ENCODE measurements at regions not wholly inside any gene's neighbourhood (a gene's known extent, or its start where the extent isn't known, plus 50 kb on each side); places are given as distances from the start of the nearest gene placed in this dataset.

DNA sequence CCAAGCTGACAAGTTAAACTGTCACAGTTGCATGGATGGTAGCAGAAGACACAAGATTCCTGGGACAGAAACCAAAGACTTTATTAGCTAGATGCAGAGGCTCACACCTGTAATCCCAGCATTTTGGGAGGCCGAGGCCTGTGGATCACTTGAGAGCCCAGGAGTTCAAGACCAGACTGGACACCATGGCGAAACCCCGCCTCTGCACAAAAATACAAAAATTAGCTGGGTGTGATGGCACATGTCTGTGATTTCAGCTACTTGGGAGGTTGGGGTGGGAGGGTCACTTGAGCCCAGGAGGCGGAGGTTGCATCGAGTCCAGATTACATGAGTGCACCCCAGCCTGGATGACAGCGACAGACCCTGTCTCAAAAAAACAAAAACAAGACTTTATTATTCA, 346.6 kb downstream of the IRS2 start:
- no peak for DNase-seq (ENCODE audit: low read depth)

DNA sequence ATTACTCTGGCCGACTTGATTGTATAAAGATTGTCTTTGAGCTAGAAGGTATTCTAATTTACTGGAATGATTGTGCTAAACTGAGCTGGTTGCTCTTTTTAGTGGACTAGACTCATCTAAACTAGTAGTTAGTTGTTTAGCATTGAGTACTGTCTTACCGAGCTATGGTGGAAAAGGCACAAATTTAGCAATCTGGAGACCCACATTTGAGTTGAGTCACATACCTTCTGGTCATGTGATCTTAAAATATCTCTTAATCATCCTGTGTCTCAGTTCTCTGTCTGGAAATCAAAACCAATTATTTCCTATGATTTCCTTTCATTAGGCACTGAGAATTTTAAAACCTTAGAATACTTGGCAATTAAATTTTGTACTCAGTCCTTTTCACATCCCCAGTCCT, 349.5 kb downstream of the IRS2 start:
- no peak for DNase-seq (ENCODE audit: low read depth)

DNA sequence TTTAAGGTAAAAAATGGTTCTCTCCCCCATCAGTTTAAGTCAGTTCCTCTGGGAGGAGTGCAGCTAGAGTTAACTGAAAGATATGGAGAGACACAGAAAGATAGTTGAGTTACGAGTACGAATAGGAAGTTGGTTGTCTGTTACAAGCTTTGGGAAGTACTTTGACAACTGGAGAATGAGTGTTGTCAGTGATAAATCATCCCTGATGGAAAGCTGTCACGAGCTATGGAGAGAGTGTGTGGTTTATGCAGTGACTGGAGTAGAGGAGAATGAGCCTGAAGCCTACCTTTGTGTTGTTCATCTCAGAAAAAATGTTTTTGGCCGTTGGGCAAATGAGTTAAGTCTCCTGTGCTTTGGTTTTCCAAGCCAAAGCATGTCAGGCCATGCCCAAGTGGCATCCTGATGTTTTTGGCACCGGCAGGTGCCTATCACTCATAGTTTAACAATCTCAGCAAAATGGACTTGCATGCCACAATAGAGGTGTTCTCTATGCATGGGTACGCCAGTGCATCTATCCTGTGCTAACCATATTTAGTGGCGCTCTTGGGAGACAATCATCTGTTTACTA, 350.2 kb downstream of the IRS2 start:
- DNase-seq (ENCODE audit: low read depth): peak; percentile 15

DNA sequence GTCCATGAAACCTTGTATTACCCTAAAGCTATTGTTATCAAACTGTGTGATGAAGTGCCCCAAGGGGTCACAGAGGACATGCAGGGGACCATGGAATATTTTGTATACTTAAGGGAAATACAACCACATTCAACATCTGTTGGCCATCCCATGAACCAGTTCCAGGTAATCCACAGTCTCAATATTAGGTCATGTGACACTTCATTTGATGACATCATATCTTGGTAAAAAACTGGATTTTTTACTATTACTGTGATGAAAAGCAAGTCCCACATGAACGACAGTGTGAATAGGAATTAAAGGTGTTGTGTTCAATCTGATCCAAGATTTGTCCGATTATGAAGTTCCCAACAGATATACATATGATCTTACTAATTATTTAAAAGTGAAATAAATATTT, 355.2 kb downstream of the IRS2 start:
- DNase-seq (ENCODE audit: low read depth): no peak

DNA sequence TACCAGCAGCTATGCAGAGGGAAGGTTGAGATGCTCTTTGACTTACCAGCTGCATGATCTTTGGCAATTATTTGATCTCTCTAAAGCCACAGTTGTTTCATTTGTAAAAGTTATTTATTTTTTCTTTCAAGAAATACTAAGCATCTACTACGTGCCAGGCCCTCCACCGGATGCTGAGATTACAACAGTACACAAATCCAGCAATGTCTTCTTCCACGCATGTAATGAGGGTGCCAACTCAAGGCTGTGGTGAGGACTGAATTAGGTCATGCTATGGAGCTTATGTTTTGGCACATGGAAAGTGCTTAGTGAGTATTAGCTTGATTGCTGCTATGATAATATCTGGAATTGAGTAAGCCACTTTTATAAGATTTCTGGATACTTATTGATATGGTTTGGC, 358.2 kb downstream of the IRS2 start:
- no peak for DNase-seq (ENCODE audit: low read depth)

DNA sequence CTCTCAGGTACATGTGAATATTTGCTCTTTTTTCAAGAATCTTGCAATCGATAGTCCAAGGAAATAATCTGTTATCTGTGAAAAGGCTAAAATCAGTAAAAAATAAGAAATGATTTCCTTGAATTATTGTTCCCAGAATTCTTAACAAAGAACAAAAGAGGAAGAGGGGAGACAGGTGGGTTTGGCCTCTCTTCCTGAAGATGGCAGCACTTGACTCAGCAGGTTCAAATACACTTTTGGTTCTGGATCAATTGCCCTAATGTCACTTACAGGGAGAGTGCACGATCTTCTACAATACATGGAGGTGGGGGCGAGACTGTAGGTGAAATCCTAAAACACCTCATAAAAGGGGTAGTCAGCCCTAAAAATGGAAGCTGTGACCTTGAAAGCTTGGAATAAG, 358.7 kb downstream of the IRS2 start:
- DNase-seq (ENCODE audit: low read depth): no peak

DNA sequence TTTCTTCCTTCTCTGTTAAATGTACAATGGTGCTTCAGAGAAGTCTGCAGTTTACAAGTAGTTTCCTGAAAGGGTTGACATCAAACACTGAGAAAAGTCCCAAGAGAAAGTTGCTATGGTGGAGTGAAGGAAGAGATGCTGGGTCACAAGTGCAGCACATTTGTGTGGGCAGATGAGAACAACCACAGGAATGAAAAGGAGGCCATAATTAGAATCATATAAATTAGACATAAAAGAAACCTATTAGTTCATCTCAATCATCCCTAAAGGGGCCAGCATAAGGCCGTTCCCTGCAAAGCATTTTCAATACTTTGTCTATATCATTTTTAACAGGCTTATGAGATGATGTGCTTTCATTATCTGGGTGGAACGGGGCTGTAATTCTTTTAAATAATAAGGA, 359.2 kb downstream of the IRS2 start:
- DNase-seq (ENCODE audit: low read depth): peak; percentile 9

DNA sequence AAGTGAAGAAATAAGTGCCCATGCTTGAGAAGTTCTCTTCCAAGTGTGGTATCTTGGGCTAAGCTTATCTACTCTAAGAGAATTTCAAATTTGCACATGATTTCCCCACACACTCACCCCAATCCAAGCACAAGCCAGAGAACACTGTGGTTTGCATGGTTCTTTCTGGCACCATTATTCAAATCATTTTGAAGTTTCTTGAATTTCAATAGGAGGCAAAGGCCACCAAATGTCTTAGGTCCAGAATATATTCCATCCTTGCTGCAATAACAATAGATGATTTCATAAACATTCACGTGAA, 359.7 kb downstream of the IRS2 start:
- DNase-seq (ENCODE audit: low read depth): no peak

DNA sequence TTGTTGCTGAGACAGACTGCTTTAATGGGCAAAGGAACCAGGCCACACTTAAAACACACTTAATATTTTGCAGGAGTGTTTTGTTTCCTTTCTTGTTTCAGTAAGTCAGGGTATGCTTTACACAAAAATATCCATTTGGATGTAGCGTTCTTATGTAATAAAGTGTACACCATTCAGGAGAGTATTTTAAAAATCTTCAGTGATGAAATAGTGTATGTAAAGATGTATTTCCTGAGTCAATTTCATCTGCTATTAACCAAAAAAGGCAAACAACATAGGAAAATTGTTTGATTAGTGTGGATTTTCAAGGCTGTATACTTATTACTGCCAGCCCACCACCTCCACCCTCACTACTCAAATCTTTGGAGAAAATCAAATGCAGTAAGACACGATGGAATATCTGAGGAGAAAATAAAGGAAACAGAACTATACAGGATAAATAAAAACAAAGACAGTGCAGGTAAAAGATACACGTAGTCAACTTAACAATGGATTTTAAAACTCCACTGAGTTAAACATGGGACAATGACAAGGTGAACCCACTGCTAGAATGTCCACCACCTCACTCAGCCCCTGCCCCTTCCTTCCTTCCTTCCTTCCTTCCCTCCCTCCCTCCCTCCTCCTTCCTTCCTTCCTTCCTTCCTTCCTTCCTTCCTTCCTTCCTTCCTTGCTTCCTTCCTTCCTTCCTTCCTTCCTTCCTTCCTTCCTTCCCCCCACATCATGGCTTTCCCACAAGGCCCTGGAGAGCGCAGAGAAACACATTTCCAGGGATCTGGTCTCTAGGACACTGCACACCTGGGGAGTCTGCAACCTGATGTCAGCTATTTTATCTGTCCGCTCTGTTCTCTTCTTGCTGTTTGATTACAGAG, 360.3 kb downstream of the IRS2 start:
- DNase-seq (ENCODE audit: low read depth): no peak

DNA sequence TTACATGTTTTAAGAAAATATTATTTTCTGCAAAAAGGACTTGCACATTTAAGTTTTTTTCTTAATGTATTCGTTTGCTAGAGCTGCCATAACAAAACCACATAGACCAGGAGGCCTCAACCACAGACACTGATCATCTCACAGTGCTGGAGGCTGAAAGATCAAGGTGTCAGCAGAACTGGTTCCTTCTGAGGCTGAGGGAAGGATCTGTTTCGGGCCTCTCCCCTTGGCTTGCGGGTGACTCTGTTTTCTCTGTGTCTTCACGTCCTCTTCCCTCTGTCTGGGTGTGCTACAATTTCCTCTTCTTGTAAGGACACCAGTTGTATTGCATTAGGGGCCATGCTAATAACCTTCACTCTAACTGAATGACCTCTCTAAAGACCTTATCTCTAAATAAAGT, 364.2 kb downstream of the IRS2 start:
- no peak for DNase-seq (ENCODE audit: low read depth)

DNA sequence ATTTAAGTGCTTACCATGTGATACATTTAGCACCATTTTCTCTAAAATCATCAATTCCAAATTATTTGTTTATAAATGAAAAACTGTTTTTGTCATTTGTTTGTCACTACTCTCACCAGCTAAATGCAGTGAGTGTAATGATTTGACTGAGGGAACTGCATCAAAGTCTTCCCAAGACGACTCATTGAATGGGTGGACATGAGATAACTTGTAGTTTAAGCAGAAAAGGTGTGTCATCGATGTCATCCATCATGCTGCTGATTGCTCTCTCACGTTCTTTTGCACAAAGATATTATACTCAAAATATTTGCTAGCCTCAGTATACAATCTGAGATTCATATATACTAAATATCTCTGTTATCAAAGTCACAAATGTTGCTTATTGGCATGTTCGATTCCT, 366.5 kb downstream of the IRS2 start:
- no peak for DNase-seq (ENCODE audit: low read depth)

DNA sequence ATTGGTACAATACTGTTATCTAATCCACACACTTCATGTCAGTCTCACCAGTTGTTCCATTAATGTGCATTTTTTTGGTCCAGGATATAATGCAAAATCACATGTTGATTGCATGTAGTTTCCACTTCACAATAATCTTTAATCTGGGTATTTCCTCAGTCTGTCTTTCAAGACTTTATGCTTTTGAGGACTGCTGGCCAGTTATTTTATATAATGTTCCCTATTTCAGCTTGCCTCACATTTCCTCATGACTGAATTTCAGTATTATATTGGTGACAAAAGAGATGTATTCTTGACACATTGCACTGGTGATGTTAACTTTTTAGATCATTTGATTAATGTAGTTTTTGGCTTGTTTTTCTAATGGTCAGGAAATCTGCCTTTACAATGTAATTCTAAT, 368.3 kb downstream of the IRS2 start:
- no peak for DNase-seq (ENCODE audit: low read depth)

DNA sequence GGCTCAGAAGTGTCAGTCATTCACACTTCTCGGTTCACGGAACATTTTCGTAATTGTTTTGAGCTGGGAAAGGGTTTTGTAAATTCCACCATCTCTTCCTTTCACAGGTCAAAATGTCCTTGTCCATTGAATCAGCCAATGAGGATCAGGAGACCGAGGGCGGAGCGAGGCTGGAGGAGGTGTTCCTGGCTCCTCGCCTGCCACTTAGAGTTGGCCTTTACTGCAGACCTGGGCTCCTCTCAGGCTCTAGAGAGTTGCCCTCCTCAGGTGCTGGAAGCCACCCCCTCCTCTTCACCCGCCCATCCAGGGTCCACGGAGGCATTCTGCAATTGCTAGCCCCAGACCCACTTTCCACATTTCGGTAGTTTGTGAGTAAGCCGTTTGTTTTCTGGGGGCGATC, 370.4 kb downstream of the IRS2 start:
- no peak for DNase-seq (ENCODE audit: low read depth)

DNA sequence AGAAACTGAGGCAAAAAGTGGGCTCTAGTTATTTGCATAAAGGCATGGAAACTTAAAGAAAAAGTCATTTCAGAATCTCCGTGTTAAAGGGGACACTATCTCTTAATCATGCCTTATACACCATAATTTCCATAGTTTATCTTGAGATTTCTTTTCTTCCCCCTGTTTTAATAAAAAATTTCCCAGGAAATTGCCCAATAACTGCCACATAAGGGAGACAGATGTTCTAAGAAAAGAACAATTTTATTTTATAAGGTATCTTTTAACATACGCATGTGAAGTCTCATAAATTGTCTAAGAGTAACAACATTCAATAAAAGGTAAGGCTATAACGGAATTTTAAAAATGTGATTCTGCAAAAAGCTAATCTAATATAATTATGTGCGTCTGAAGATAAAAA, 371.3 kb downstream of the IRS2 start:
- no peak for DNase-seq (ENCODE audit: low read depth)

DNA sequence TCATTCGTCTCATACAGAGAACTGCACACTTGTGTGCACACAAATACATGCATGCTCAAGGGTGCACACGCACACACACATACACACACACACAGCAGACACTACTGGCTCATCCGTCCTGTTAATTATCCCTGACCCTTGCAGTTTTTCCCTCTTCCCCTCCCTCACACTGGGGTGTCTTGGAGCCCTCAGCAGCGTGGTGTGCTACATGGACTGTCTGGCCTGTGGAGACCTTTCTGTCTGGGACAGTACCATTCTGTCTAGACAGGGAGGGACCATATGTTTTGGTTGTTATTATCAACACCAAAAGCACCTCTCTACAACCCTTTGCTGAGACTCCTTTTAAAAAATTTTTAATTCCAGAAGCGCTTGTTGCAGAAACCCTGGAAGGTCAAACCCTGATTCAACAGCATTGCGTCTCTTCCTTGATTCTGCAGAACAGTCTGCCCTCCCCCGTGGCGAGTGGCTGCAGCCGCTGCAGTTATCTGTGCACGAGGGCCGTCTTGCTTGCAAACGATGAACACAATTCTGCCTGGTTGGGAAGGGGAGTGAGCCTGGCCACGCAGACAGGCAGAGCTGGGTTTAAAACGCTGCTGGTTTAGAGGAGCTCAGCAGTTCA, 374.0 kb downstream of the IRS2 start:
- peak; percentile 28 for DNase-seq (ENCODE audit: low read depth)

DNA sequence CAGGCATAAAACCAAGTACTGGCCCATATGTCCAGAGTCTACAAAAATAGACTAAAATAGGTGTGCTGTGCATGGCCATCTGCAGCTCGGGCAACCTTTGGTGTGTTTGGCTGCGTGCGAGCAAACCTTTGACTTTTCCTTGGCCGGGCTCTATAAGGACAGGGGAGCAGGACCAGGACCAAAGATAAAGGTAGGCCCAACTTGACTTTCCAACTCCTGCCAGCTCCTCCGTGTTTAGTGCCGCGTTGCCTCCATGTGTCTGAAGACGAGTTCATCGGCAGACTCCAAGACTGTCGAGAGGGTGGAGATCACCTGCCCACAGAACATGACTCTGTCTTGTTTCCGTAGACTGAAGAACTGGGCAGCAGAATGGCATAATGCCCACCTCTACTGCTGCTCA, 375.5 kb downstream of the IRS2 start:
- no peak for DNase-seq (ENCODE audit: low read depth)

DNA sequence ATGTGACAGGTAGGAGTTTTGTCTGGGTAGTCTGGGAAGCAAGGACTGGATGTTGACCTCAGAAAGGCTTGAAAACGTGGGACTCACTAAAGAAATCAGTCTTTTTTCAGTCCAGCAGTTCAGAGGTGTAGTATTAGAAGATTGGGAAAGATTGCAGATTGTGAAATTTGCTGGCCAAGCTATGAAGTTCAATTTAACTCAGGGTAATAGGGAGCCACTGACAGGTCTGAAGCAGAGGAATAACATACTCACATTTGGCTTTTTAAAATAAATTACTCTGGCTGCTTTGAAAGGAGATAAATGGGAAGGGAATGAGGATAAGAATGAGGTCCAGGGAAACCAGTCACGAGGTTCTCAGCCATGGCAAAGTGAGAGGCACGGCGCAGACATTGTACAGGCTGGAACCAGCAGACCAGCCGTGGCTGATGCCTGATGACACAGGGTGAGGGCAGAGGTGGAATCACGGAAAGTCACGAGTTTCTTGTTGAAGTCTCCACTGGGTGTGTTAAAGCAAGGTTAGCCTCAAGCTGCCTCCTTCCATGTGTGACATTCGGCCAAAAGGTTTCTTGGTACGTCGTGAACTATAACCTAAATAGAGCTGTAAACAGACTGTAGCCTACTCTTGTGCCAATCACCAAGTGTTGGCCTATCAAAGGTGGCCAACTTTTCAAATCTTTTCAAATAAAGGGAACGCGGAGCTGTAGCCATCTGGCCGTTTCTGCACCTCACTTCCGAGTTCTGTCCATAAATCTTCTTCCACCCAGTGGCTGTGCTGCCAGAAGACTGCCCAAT, 377.6 kb downstream of the IRS2 start:
- DNase-seq (ENCODE audit: low read depth): no peak

DNA sequence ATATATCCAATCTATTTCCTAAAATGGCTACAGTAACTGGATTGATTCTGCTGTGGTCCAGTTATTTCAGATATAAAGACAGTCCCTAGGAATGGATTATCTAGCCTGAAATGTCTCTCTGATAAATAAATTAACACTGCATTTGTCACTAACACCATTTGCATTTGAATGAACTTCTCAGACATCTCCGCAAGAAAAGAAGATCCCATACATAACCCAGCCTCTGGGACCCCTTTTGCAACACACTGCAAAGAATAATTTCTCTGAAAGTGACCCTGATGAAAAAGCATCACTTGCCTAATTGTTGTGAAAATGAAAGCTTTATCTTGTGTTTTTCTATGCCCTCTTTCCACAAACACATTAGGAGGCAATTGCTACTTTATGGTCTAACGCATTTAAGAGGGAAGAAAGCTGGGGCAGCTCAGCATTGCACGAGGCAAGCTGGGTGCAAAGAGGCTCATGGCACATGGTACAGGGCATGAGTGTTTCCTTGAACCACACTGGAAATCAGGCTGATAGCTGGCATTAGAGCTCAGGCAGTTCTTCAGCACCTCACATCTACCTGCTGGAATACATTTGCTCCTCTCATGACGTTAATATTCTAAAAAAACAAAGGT, 379.9 kb downstream of the IRS2 start:
- DNase-seq (ENCODE audit: low read depth): no peak

DNA sequence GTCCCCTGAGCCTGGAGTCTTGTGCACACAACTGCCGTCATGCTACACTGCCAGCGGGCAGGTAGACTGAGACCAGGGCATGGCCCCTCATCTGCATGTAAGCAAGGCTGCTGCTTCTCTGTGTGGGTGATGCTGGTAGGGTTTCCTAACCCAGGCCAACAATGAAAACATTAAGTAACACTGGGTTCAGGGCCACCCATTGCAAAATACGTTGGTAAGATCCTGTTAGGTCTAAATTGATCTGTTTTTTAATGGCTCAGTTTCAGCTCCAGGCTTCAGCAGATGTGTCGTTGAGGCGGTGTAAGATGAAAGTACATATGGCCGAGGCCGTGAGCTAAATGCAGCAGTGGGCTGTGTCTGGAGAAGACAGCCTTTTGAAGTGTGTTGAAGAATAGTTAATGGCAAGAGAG, 383.4 kb downstream of the IRS2 start:
- DNase-seq (ENCODE audit: low read depth): no peak

DNA sequence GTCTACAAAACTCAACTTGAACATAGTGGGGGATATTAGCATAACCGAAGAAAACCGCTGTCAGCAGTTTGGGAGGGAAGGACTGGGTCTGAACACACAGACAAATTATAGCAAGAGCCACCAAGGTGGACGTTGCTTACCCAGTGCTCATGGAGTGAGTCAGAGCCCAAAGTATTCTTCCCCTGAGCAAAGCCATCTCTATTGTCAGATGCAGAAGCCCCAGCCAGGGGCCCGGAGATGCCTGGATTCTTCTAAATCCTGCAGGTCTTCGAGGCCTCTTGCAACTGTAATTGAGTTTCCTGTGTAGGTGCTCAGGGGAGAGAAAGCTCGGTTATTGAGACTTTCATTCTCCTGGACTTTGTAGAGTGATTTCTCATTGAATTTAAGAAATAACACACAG, 384.5 kb downstream of the IRS2 start:
- DNase-seq (ENCODE audit: low read depth): no peak

DNA sequence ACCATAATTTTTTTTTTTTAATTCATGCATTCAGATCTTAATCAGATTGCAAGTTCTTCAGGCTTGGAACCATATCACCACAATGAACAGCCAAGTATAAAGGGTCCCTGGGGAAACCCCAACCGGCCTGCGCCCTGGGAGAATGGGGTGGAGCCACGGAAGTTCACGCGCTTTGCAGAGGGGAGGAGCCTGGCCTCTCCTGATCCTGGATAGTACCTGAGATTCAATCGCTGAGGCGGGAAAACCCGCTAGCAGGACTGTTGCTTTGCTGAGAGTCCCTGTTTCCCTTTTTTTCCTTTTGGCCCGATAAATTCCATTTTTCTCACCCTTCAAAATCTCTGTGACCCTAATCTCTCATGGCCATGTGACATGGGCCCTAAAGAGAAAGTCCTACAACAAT, 385.1 kb downstream of the IRS2 start:
- no peak for DNase-seq (ENCODE audit: low read depth)

DNA sequence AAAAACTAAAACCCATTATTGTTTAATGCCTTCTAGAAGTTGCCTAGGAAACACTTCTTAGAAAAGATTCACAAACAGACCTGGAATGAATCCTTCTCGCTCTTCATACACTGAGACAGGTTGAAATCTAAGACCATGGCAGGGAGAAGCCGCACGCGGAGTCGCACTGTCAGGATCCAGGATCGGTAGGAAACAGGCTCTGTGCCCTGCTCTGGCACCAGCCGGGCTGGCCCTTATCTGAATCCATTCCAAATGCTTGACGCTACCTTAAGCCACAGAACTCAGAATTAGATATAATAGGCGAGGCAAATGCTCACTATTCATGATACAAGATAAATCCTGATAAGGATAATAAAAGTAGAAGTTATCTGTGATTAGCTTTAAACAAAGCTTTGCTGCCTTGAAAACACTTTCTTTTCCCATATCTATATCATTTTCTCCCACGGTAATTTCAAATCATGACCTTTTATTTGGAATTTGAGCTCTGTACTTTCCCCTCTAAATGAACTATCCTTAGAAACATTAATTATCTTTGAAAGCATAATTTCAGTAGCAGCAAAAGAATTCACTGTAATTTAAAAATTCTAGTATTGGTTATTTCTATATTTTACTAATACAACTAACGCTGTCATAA, 385.6 kb downstream of the IRS2 start:
- DNase-seq (ENCODE audit: low read depth): no peak
